AG08395 (cell line): ENCODE measurements at regions not wholly inside any gene's neighbourhood (a gene's known extent, or its start where the extent isn't known, plus 50 kb on each side); places are given as distances from the start of the nearest gene placed in this dataset.

Experiments used
- DNase-seq: peaks from one replicate; pipeline ENCODE4 v3.0.0; 2012; ENCODE audit warnings: mixed read lengths, low spot score

GRCh38 chr15:93438310-93438709 is 349.3 kb upstream of the RGMA start:
- DNase-seq = no peak

- DNase-seq = no peak
Measured at GRCh38 chr15:93432474-93432873, 343.5 kb upstream of the RGMA start.

GRCh38 chr15:93428807-93429351 is 339.9 kb upstream of the RGMA start:
- DNase-seq = no peak

- no peak for DNase-seq
Measured at GRCh38 chr15:93428150-93428549, 339.1 kb upstream of the RGMA start.

GRCh38 chr15:93424131-93424530 is 335.1 kb upstream of the RGMA start:
- no peak for DNase-seq

GRCh38 chr15:93422476-93422875 is 333.5 kb upstream of the RGMA start:
- DNase-seq = no peak

GRCh38 chr15:93420477-93420876 is 331.5 kb upstream of the RGMA start:
- no peak for DNase-seq

- no peak for DNase-seq
Measured at GRCh38 chr15:93420050-93420452, 331.0 kb upstream of the RGMA start.

- DNase-seq = no peak
Measured at GRCh38 chr15:93418566-93418965, 329.6 kb upstream of the RGMA start.

- no peak for DNase-seq
Measured at GRCh38 chr15:93417631-93418030, 328.6 kb upstream of the RGMA start.

- DNase-seq = no peak
Measured at GRCh38 chr15:93417156-93417555, 328.1 kb upstream of the RGMA start.

GRCh38 chr15:93415576-93415975 is 326.6 kb upstream of the RGMA start:
- DNase-seq = no peak

- DNase-seq = no peak
Measured at GRCh38 chr15:93414576-93415231, 325.7 kb upstream of the RGMA start.

GRCh38 chr15:93413745-93414144 is 324.7 kb upstream of the RGMA start:
- DNase-seq = no peak

GRCh38 chr15:93399121-93399520 is 310.1 kb upstream of the RGMA start:
- no peak for DNase-seq

GRCh38 chr15:93389211-93389610 is 300.2 kb upstream of the RGMA start:
- DNase-seq = no peak

- DNase-seq = no peak
Measured at GRCh38 chr15:93384886-93385285, 295.9 kb upstream of the RGMA start.

GRCh38 chr15:93382200-93382820 is 293.3 kb upstream of the RGMA start:
- DNase-seq = no peak

- no peak for DNase-seq
Measured at GRCh38 chr15:93378558-93378957, 289.5 kb upstream of the RGMA start.

GRCh38 chr15:93372865-93373223 is 283.8 kb upstream of the RGMA start:
- no peak for DNase-seq

GRCh38 chr15:93372208-93372864 is 283.3 kb upstream of the RGMA start:
- DNase-seq = no peak

GRCh38 chr15:93366387-93367100 is 277.5 kb upstream of the RGMA start:
- no peak for DNase-seq

GRCh38 chr15:93362821-93363220 is 273.8 kb upstream of the RGMA start:
- DNase-seq = no peak
